K562 (cell line): ENCODE measurements at regions not wholly inside any gene's neighbourhood (a gene's known extent, or its start where the extent isn't known, plus 50 kb on each side); places are given as distances from the start of the nearest gene placed in this dataset.

Experiments used
- ATAC-seq: fragments of 200-7000 bp; cut with Tn5 transposase; 3 replicates; pipeline ENCODE4 v1.9.1; 2020; ENCODE audit warnings: moderate library complexity
- BruUV-seq: library from RNA; stranded (reverse); fragments of 400-500 nt; replicated peaks from 2 replicates; lab custom pipeline; 2021; lab: Mats Ljungman, UMichigan
- CTCF ChIA-PET: fragments of 300-600 bp; formaldehyde crosslinking; extraction: SDS; loops from one replicate; lab custom pipeline; 2021; ENCODE audit warnings: low intra/inter-chr PET ratio; lab: Yijun Ruan, JAX
- POLR2A ChIA-PET: fragments of 300-600, 350-650 bp; sonication (Branson Sonifier 250); formaldehyde crosslinking; extraction: SDS; loops from one replicate; lab custom pipeline; 2021; ENCODE audit warnings: antibody characterized with exemption, inconsistent platforms; lab: Yijun Ruan, JAX
- DNase-seq, 4 experiments: peaks; one replicate each; pipeline versions ENCODE4 v3.0.0 to v3.0.0-alpha.2; 2011 to 2018; ENCODE audit warnings: low spot score in 3 of 4, mixed read lengths in 3 of 4; ENCODE audit errors: extremely low read depth in 1 of 4
- FAIRE-seq: peaks from 2 replicates; lab custom pipeline; 2011; peaks lifted over from hg19 to GRCh38; lab: Jason Lieb, UNC
- H2AFZ ChIP-seq: 2 replicates; pipeline ENCODE4 v1.6.0; 2011; ENCODE audit warnings: low read depth, low read length, control low read depth, inconsistent platforms
- H3K27ac ChIP-seq: fragments of 200-600 bp; 3 replicates; pipeline ENCODE4 v1.8.0; 2011; ENCODE audit warnings: low read depth, mild to moderate bottlenecking, control low read depth, inconsistent platforms, low read length, moderate library complexity, mixed read lengths; ENCODE audit errors: extremely low read depth
- H3K27me3 ChIP-seq, 2 experiments: fragments of 300-600 bp in 1 of 2; 2 replicates in 1 of 2; 3 replicates in 1 of 2; pipeline versions ENCODE4 v1.6.0 to v1.8.0; 2011; ENCODE audit warnings: inconsistent platforms in 2 of 2, low read length in 2 of 2, mild to moderate bottlenecking in 1 of 2, mixed read lengths in 1 of 2, moderate library complexity in 1 of 2; ENCODE audit not compliant: control insufficient read depth in 2 of 2, insufficient read depth in 2 of 2
- H3K36me3 ChIP-seq: fragments of 300-600 bp; 3 replicates; pipeline ENCODE4 v1.8.0; 2011; ENCODE audit warnings: mild to moderate bottlenecking, low read length, inconsistent platforms; ENCODE audit not compliant: control insufficient read depth, insufficient read depth
- H3K4me1 ChIP-seq, 2 experiments: fragments of 200-600 bp in 1 of 2; replicated peaks in 1 of 2; 2 replicates in 1 of 2; 3 replicates in 1 of 2; pipeline versions ENCODE4 v1.5.1 to v1.8.0; 2011; ENCODE audit warnings: inconsistent platforms in 2 of 2, low read length in 2 of 2, mild to moderate bottlenecking in 1 of 2, mixed read lengths in 1 of 2, moderate library complexity in 1 of 2; ENCODE audit not compliant: control insufficient read depth in 2 of 2, insufficient read depth in 2 of 2
- H3K4me2 ChIP-seq: 2 replicates; pipeline ENCODE4 v1.6.1; 2011; ENCODE audit warnings: low read length, control low read depth, inconsistent platforms, mixed read lengths; ENCODE audit not compliant: insufficient read depth
- H3K4me3 ChIP-seq: fragments of 200-600 bp; sonication (generic), shearing (Covaris generic); 2 replicates; pipeline ENCODE4 v1.5.1; 2016; ENCODE audit warnings: control low read depth, inconsistent platforms
- H3K79me2 ChIP-seq: fragments of 200-600 bp; 3 replicates; pipeline ENCODE4 v1.8.0; 2011; ENCODE audit warnings: low read length, inconsistent platforms; ENCODE audit not compliant: control insufficient read depth, insufficient read depth
- H3K9ac ChIP-seq, 2 experiments: 2 replicates each; pipeline versions ENCODE4 v1.6.0 to v1.6.1; 2011; ENCODE audit warnings: low read depth in 2 of 2, low read length in 2 of 2, control low read depth in 1 of 2, inconsistent platforms in 1 of 2, mild to moderate bottlenecking in 1 of 2, mixed read lengths in 1 of 2; ENCODE audit not compliant: insufficient read depth in 1 of 2
- H3K9me1 ChIP-seq: one replicate; pipeline ENCODE4 v1.6.0; 2011; ENCODE audit warnings: inconsistent platforms, mild to moderate bottlenecking, low read length, moderate library complexity; ENCODE audit not compliant: control insufficient read depth, insufficient read depth
- H3K9me3 ChIP-seq: replicated peaks from 2 replicates; pipeline ENCODE4 v1.5.1; 2011; ENCODE audit warnings: low read depth, low read length, inconsistent platforms; ENCODE audit not compliant: control insufficient read depth, insufficient read depth
- H4K20me1 ChIP-seq: replicated peaks from 2 replicates; pipeline ENCODE4 v1.6.1; 2011; ENCODE audit warnings: low read length, inconsistent platforms, mixed read lengths; ENCODE audit not compliant: control insufficient read depth, insufficient read depth
- CBX1 ChIP-seq: sonication (generic); IDR thresholded peaks from 2 replicates; pipeline ENCODE4 v1.6.1; 2016; ENCODE audit warnings: antibody characterized with exemption, low read depth, mild to moderate bottlenecking
- COPS2 ChIP-seq: fragments of 450-650 bp; conservative IDR thresholded peaks from 2 replicates; pipeline ENCODE4 v1.6.1; 2016; ENCODE audit warnings: mild to moderate bottlenecking, moderate library complexity
- E4F1 ChIP-seq: fragments of 250-450 bp; sonication (Bioruptor Pico); IDR thresholded peaks from 2 replicates; pipeline ENCODE4 v1.5.0; 2021; ENCODE audit warnings: mild to moderate bottlenecking, borderline replicate concordance
- ELF1 ChIP-seq: fragments of 200-800 bp; sonication (Bioruptor generic); IDR thresholded peaks from 2 replicates; pipeline ENCODE4 v1.6.1; 2016; ENCODE audit warnings: missing genetic modification characterization, missing compliant biosample characterization
- ETV6 ChIP-seq, 3 experiments: fragments of 150-350 bp in 1 of 3; sonication (generic) in 1 of 3; formaldehyde crosslinking in 1 of 3; IDR thresholded peaks; 2 replicates each; pipeline versions ENCODE4 v1.6.1 to v1.8.0; 2014 to 2022; ENCODE audit warnings: borderline replicate concordance in 2 of 3, low read depth in 2 of 3, antibody characterized with exemption in 1 of 3, low read length in 1 of 3, mild to moderate bottlenecking in 1 of 3, missing genetic modification reagents in 1 of 3
- FOXA3 ChIP-seq, 2 experiments: fragments of 450-650 bp in 1 of 2; sonication (generic) in 1 of 2; formaldehyde crosslinking; IDR thresholded peaks in 1 of 2; conservative IDR thresholded peaks in 1 of 2; 2 replicates each; pipeline versions ENCODE4 v1.4.0 to v1.8.0; 2020 to 2022; ENCODE audit warnings: mild to moderate bottlenecking in 2 of 2, missing genetic modification reagents in 1 of 2
- HEY1 ChIP-seq: fragments of 250-450 bp; sonication (Bioruptor Pico); IDR thresholded peaks from 2 replicates; pipeline ENCODE4 v1.5.0; 2020; ENCODE audit warnings: mild to moderate bottlenecking, moderate library complexity, borderline replicate concordance
- HLTF ChIP-seq: fragments of 450-650 bp; IDR thresholded peaks from 2 replicates; pipeline ENCODE4 v1.6.1; 2016
- IFI16 ChIP-seq: fragments of 250-450 bp; sonication (Bioruptor Pico); IDR thresholded peaks from 2 replicates; pipeline ENCODE4 v2.1.2; 2022; ENCODE audit warnings: mild to moderate bottlenecking, inconsistent platforms
- KLF16 ChIP-seq: IDR thresholded peaks from 2 replicates; pipeline ENCODE4 v1.6.1; 2016; ENCODE audit warnings: antibody characterized with exemption
- NCOR1 ChIP-seq: fragments of 450-650 bp; IDR thresholded peaks from 2 replicates; pipeline ENCODE4 v1.6.1; 2016; ENCODE audit warnings: mild to moderate bottlenecking, moderate library complexity
- SP2 ChIP-seq: IDR thresholded peaks from 2 replicates; pipeline ENCODE4 v1.6.1; 2011; ENCODE audit warnings: mild to moderate bottlenecking, low read depth, low read length, moderate library complexity; ENCODE audit not compliant: poor library complexity, severe bottlenecking; ENCODE audit errors: extremely low read depth
- TAF9B ChIP-seq: fragments of 450-650 bp; IDR thresholded peaks from 2 replicates; pipeline ENCODE4 v1.6.1; 2018; ENCODE audit warnings: mild to moderate bottlenecking; ENCODE audit not compliant: partially characterized antibody
- ZBTB7A ChIP-seq: IDR thresholded peaks from 2 replicates; pipeline ENCODE4 v1.6.1; 2011; ENCODE audit warnings: low read depth, mild to moderate bottlenecking, low read length, moderate library complexity, borderline replicate concordance; ENCODE audit not compliant: control insufficient read depth
- ZNF695 ChIP-seq: fragments of 450-650 bp; formaldehyde crosslinking; IDR thresholded peaks from 2 replicates; pipeline ENCODE4 v1.4.0; 2020; ENCODE audit warnings: mild to moderate bottlenecking, moderate library complexity
- WGBS: fragments of 100-300 bp; shearing (Covaris generic); methylation state at CpG from one replicate; pipeline ENCODE4 v1.1.6; 2016; ENCODE audit warnings: low coverage, mixed read lengths; ENCODE audit not compliant: insufficient coverage; ENCODE audit errors: missing lambda C conversion rate; 5-methylcytosine and 5-hydroxymethylcytosine counted together
- in situ Hi-C: fragments of 300-500 bp; cut with MboI; formaldehyde crosslinking; loops from 4 replicates; pipeline ENCODE4 v1.15.0; 2018; ENCODE audit warnings: inconsistent platforms, mixed read lengths
- intact Hi-C: fragments of 100-400 bp; cut with micrococcal nuclease; formaldehyde crosslinking; loops from 2 replicates; pipeline ENCODE4 v1.14.2; 2022
- TF ChIP-seq, protein P1 (sequence below), 3 experiments: IDR thresholded peaks in 2 of 3; conservative IDR thresholded peaks in 1 of 3; 2 replicates each; pipeline ENCODE4 v1.5.1; 2011 to 2012; ENCODE audit warnings: low read length in 3 of 3, mild to moderate bottlenecking in 3 of 3, control low read depth in 2 of 3, improper control_type of control experiment in 1 of 3, inconsistent platforms in 1 of 3, low read depth in 1 of 3, mixed read lengths in 1 of 3, moderate library complexity in 1 of 3; ENCODE audit not compliant: insufficient read depth in 2 of 3
- TF ChIP-seq, protein P2 (sequence below), 2 experiments: fragments of 250-450 bp in 1 of 2; fragments of 450-650 bp in 1 of 2; sonication (Bioruptor Pico) in 1 of 2; IDR thresholded peaks; 2 replicates each; pipeline versions ENCODE4 v1.6.1 to v1.8.0; 2016 to 2021; ENCODE audit warnings: mild to moderate bottlenecking in 2 of 2, moderate library complexity in 2 of 2, missing compliant biosample characterization in 1 of 2, missing genetic modification characterization in 1 of 2

DNA sequence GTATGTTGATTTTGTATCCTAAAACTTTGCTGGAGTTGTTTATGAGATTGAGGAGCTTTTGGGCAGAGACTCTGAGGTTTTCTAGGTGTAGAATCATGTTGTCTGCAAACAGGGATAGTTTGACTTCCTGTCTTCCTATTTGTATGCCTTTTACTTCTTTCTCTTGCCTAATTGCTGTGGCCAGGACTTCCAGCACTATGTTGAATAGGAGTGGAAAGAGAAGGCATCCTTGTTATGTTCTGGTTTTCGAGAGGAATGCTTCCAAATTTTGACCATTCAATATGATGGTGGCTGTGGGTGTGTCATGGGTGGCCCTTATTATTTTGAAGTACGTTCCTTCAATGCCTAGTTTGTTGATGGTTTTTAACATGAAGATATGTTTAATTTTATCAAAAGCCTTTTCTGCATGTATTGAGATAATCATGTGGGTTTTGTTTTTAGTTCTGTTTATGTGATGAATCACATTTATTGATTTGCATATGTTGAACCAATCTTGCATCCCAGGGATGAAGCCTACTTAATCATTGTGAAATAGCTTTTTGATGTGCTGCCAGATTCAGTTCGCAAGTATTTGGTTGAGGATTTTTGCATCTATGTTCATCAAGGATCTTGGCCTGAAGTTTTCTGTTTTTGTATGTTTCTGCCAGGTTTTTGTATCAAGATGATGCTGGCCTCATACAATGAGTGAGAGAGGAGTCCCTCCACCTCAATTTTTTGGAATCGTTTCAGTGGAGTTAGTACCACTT, 188.1 kb downstream of the MINAR1 start:
- Histone ChIP-seq H3K36me3 (no peaks in the 10 kb centered on the region), H3K79me2 (no peaks in the 10 kb centered on the region), H3K4me1 (no peaks in the 10 kb centered on the region), H3K9me3 (no peaks in the 10 kb centered on the region), H3K4me2 (no peak overlapping the region), H4K20me1 (no peaks in the 10 kb centered on the region), H3K9me1 (no peaks in the 10 kb centered on the region), H3K9ac (no peak overlapping the region), H3K27me3 (no peaks in the 10 kb centered on the region), H3K27ac (no peak overlapping the region), H3K4me3 (no peak overlapping the region), H2AFZ (no peak overlapping the region)
- ChIA-PET POLR2A (no interaction called here), CTCF (no interaction called here)
- BruUV-seq: no TSS peak
- intact Hi-C loops: no loop called here
- in situ Hi-C loops: no loop called here
- DNase-seq (no peak), FAIRE-seq (no peak), ATAC-seq (no peak)
- 0% methylated on average over 4 of the region's 4 CpGs for WGBS
- TF ChIP-seq CBX1 (no peak), IFI16 (CRISPR knock-in tag) (no peak), TAF9B (no peak), ZBTB7A (no peak), ELF1 (tag) (no peak), HEY1 (CRISPR knock-in tag) (no peak), FOXA3 (CRISPR knock-in tag; conservative IDR thresholded peaks at IDR 0.05 in 1 of 2, IDR thresholded peaks at IDR 0.05 in 1 of 2) (no peak), SP2 (no peak), ETV6 (IDR thresholded peaks at IDR 0.05; ENCODE audit: borderline replicate concordance in 1 of 2, low read depth in 2 of 2, low read length in 1 of 2) (no peak), ETV6 (CRISPR knock-in tag; IDR thresholded peaks at IDR 0.05; ENCODE audit: borderline replicate concordance) (no peak), E4F1 (CRISPR knock-in tag) (no peak), COPS2 (no peak), ZNF695 (CRISPR knock-in tag) (no peak), KLF16 (no peak), NCOR1 (no peak), HLTF (no peak)
- TF ChIP-seq, protein P1, sequence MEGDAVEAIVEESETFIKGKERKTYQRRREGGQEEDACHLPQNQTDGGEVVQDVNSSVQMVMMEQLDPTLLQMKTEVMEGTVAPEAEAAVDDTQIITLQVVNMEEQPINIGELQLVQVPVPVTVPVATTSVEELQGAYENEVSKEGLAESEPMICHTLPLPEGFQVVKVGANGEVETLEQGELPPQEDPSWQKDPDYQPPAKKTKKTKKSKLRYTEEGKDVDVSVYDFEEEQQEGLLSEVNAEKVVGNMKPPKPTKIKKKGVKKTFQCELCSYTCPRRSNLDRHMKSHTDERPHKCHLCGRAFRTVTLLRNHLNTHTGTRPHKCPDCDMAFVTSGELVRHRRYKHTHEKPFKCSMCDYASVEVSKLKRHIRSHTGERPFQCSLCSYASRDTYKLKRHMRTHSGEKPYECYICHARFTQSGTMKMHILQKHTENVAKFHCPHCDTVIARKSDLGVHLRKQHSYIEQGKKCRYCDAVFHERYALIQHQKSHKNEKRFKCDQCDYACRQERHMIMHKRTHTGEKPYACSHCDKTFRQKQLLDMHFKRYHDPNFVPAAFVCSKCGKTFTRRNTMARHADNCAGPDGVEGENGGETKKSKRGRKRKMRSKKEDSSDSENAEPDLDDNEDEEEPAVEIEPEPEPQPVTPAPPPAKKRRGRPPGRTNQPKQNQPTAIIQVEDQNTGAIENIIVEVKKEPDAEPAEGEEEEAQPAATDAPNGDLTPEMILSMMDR (IDR thresholded peaks at IDR 0.05 in 2 of 3, conservative IDR thresholded peaks at IDR 0.05 in 1 of 3; ENCODE audit: insufficient read depth in 2 of 3, low read depth in 1 of 3, low read length in 3 of 3): no peak
- TF ChIP-seq, protein P2, sequence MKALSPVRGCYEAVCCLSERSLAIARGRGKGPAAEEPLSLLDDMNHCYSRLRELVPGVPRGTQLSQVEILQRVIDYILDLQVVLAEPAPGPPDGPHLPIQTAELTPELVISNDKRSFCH (CRISPR knock-in tag; IDR thresholded peaks at IDR 0.05): no peak
- TF ChIP-seq, protein P2 (tag; IDR thresholded peaks at IDR 0.05): no peak
